AG04450 (cell line): ENCODE measurements at regions not wholly inside any gene's neighbourhood (a gene's known extent, or its start where the extent isn't known, plus 50 kb on each side); places are given as distances from the start of the nearest gene placed in this dataset.

Experiments used
- CTCF ChIA-PET: fragments of 300-600, 350-600 bp; formaldehyde crosslinking; extraction: SDS; loops from one replicate; lab custom pipeline; 2022; ENCODE audit warnings: antibody characterized with exemption, inconsistent platforms; lab: Charles Lee
- POLR2A ChIA-PET: fragments of 350-600 bp; formaldehyde crosslinking; extraction: SDS; loops from one replicate; lab custom pipeline; 2021; ENCODE audit warnings: antibody characterized with exemption, inconsistent platforms; lab: Yijun Ruan, JAX
- DNase-seq: peaks from one replicate; pipeline ENCODE4 v3.0.0-alpha.2; 2011; ENCODE audit warnings: low read depth, low spot score
- H3K27ac ChIP-seq: one replicate; pipeline ENCODE4 v1.5.1; 2012; ENCODE audit warnings: low read depth, low read length, control low read depth
- H3K27me3 ChIP-seq: one replicate; pipeline ENCODE4 v1.6.0; 2012; ENCODE audit warnings: low read length; ENCODE audit not compliant: control insufficient read depth, insufficient read depth
- H3K4me3 ChIP-seq: 2 replicates; pipeline ENCODE4 v1.5.1; 2011; ENCODE audit warnings: mild to moderate bottlenecking, low read depth, low read length, control low read depth
- H3K9me3 ChIP-seq: 2 replicates; pipeline ENCODE4 v1.5.1; 2012; ENCODE audit warnings: low read length; ENCODE audit not compliant: control insufficient read depth, insufficient read depth
- CTCF ChIP-seq: IDR thresholded peaks from 2 replicates; pipeline ENCODE4 v1.5.1; 2011; ENCODE audit warnings: low read depth, low read length, control low read depth, inconsistent platforms

GRCh38 chr18:77529492-77530176, 280.0 kb downstream of the GALR1 start:
- Histone ChIP-seq H3K27ac (no peak overlapping the region), H3K27me3 (no peaks in the 10 kb centered on the region), H3K4me3 (no peak overlapping the region), H3K9me3 (peaks cover 28% of the 10 kb centered on the region)
- no peak for TF ChIP-seq CTCF
- CTCF ChIA-PET: no interaction called here
- POLR2A ChIA-PET: no interaction called here
- DNase-seq: no peak

GRCh38 chr18:77530732-77531131, 281.1 kb downstream of the GALR1 start:
- H3K27me3 ChIP-seq: no peaks in the 10 kb centered on the region
- TF ChIP-seq CTCF: no peak

GRCh38 chr18:77539860-77540259, 290.2 kb downstream of the GALR1 start:
- no peak for TF ChIP-seq CTCF
- H3K27ac ChIP-seq: no peak overlapping the region
- CTCF ChIA-PET: no interaction called here
- peaks cover 16% of the 10 kb centered on the region for H3K9me3 ChIP-seq
- no peaks in the 10 kb centered on the region for H3K27me3 ChIP-seq
- no peak overlapping the region for H3K4me3 ChIP-seq
- DNase-seq: no peak
- POLR2A ChIA-PET: no interaction called here

More at GRCh38 chr18:77530732-77531131, 281.1 kb downstream of the GALR1 start:
- ChIA-PET POLR2A (no interaction called here), CTCF (no interaction called here)
- H3K9me3 ChIP-seq: peaks cover 24% of the 10 kb centered on the region
- DNase-seq: no peak
- no peak overlapping the region for H3K4me3 ChIP-seq
- no peak overlapping the region for H3K27ac ChIP-seq

GRCh38 chr18:77544792-77545191, 295.1 kb downstream of the GALR1 start:
- ChIA-PET POLR2A (no interaction called here), CTCF (no interaction called here)
- no peak overlapping the region for H3K4me3 ChIP-seq
- no peak for DNase-seq
- no peaks in the 10 kb centered on the region for H3K27me3 ChIP-seq
- H3K9me3 ChIP-seq: peaks cover 47% of the 10 kb centered on the region
- no peak overlapping the region for H3K27ac ChIP-seq
- no peak for TF ChIP-seq CTCF

- Histone ChIP-seq H3K4me3 (no peak overlapping the region), H3K27me3 (no peaks in the 10 kb centered on the region), H3K9me3 (peaks cover 52% of the 10 kb centered on the region), H3K27ac (no peak overlapping the region)
- ChIA-PET CTCF (no interaction called here), POLR2A (no interaction called here)
- DNase-seq: no peak
- no peak for TF ChIP-seq CTCF
Measured at GRCh38 chr18:77547757-77548156, 298.1 kb downstream of the GALR1 start.
